Common myeloid progenitor, CD34-positive (primary cell): ENCODE measurements at regions not wholly inside any gene's neighbourhood (a gene's known extent, or its start where the extent isn't known, plus 50 kb on each side); places are given as distances from the start of the nearest gene placed in this dataset.

Experiments used
- CTCF ChIA-PET: fragments of 350-600 bp; sonication (Branson Sonifier 250); formaldehyde crosslinking; loops from one replicate; lab custom pipeline; 2021; ENCODE audit warnings: antibody characterized with exemption; lab: Charles Lee
- POLR2A ChIA-PET: fragments of 350-600 bp; sonication (Branson Sonifier 250); formaldehyde crosslinking; loops from one replicate; lab custom pipeline; 2021; ENCODE audit warnings: antibody characterized with exemption; lab: Charles Lee
- DNase-seq, 3 donors: peaks; one replicate each; pipeline versions ENCODE4 v3.0.0 to v3.0.0-alpha.2; 2013
- H3K27ac ChIP-seq, 2 experiments: 1 replicate in 1 of 2; 2 replicates in 1 of 2; pipeline ENCODE4 v1.7.0; 2013; ENCODE audit warnings: inconsistent platforms in 2 of 2, low read length in 2 of 2, mild to moderate bottlenecking in 2 of 2, low read depth in 1 of 2, moderate library complexity in 1 of 2; ENCODE audit not compliant: severe bottlenecking in 2 of 2, insufficient read depth in 1 of 2, poor library complexity in 1 of 2
- H3K27me3 ChIP-seq, 5 experiments: replicated peaks in 2 of 5; 1 replicate in 3 of 5; 2 replicates in 2 of 5; pipeline versions ENCODE4 v1.6.1 to v1.7.0; 2013; ENCODE audit warnings: low read length in 4 of 5, mild to moderate bottlenecking in 2 of 5, moderate library complexity in 2 of 5, inconsistent platforms in 1 of 5; ENCODE audit not compliant: insufficient read depth in 5 of 5, control insufficient read depth in 4 of 5
- H3K36me3 ChIP-seq, 4 experiments: 1 replicate in 2 of 4; 2 replicates in 2 of 4; pipeline versions ENCODE4 v1.6.1 to v1.7.0; 2013; ENCODE audit warnings: low read length in 3 of 4, control low read depth in 1 of 4, mild to moderate bottlenecking in 1 of 4; ENCODE audit not compliant: control insufficient read depth in 4 of 4, insufficient read depth in 4 of 4
- H3K4me1 ChIP-seq, 4 experiments: 1 replicate in 3 of 4; 2 replicates in 1 of 4; pipeline versions ENCODE4 v1.6.1 to v1.7.1; 2013; ENCODE audit warnings: low read length in 3 of 4, mild to moderate bottlenecking in 3 of 4, control low read depth in 1 of 4, inconsistent platforms in 1 of 4, moderate library complexity in 1 of 4; ENCODE audit not compliant: control insufficient read depth in 4 of 4, insufficient read depth in 4 of 4; ENCODE audit errors: control extremely low read depth in 1 of 4
- H3K4me3 ChIP-seq, 7 experiments: 1 replicate in 4 of 7; 2 replicates in 3 of 7; pipeline versions ENCODE4 v1.5.1 to v1.7.0; 2013; ENCODE audit warnings: mild to moderate bottlenecking in 7 of 7, low read length in 6 of 7, moderate library complexity in 6 of 7, inconsistent platforms in 2 of 7, low read depth in 2 of 7, control low read depth in 1 of 7; ENCODE audit not compliant: insufficient read depth in 4 of 7, control insufficient read depth in 1 of 7; ENCODE audit errors: extremely low read depth in 1 of 7
- H3K9me3 ChIP-seq, 5 experiments: 1 replicate in 4 of 5; 2 replicates in 1 of 5; pipeline versions ENCODE4 v1.6.1 to v1.7.1; 2013; ENCODE audit warnings: low read length in 4 of 5, mild to moderate bottlenecking in 2 of 5, inconsistent platforms in 1 of 5, low read depth in 1 of 5, moderate library complexity in 1 of 5; ENCODE audit not compliant: control insufficient read depth in 4 of 5, insufficient read depth in 2 of 5; ENCODE audit errors: control extremely low read depth in 1 of 5
- WGBS: methylation state at CpG from one replicate; pipeline ENCODE4 v1.1.5; 2013; ENCODE audit not compliant: insufficient coverage; 5-methylcytosine and 5-hydroxymethylcytosine counted together

DNA sequence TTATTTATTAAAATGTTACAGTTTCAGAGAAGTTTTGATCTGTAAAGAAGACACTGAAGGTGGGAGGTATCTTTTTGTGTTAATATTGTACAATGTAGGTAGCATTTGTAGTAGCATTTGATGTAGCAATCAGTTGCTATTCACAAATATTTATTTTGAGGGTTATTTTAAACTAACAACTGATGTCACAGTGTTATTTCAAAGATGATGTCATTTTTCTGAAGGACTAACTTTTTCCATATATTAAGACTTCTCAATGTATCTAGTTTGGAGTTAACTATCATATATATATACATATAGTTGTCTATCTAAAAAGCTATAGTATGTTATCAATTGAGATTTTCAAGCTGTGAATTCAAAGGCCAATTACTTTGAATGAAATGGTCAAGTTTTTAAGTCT lies 1003.3 kb downstream of the DSC3 start:
- Histone ChIP-seq H3K9me3 (peaks cover 0 to 2% (median 0%) of the 10 kb centered on the region in 5 experiments), H3K27ac (no peak overlapping the region), H3K27me3 (no peaks in the 10 kb centered on the region), H3K4me3 (no peak overlapping the region), H3K36me3 (no peaks in the 10 kb centered on the region), H3K4me1 (no peaks in the 10 kb centered on the region)
- POLR2A ChIA-PET: no interaction called here
- DNase-seq: no peak
- CTCF ChIA-PET: no interaction called here

DNA sequence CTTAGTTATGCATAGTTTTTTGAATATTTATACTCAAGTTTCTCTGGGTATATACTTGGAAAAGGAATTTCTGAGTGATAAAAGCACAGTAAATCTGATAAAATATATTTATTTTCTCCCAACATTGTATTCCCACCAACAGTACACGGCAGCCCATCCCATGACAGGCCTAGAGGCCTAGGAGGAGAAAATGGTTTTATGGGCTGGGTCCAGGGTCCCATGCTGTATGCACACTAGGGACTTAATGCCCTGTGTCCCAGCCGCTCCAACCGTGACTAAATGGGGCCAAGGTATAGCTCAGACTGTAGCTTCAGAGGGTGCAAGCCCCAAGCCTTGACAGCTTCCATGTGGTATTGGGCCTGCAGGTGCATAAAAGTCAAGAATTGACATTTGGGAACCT lies 1007.7 kb downstream of the DSC3 start:
- ChIA-PET POLR2A (no interaction called here), CTCF (no interaction called here)
- Histone ChIP-seq H3K36me3 (no peaks in the 10 kb centered on the region), H3K4me3 (no peak overlapping the region), H3K4me1 (no peaks in the 10 kb centered on the region), H3K9me3 (peaks cover 0 to 2% (median 0%) of the 10 kb centered on the region in 5 experiments), H3K27ac (no peak overlapping the region), H3K27me3 (no peaks in the 10 kb centered on the region)
- 64% methylated on average over 2 of the region's 3 CpGs for WGBS
- no peak for DNase-seq

DNA sequence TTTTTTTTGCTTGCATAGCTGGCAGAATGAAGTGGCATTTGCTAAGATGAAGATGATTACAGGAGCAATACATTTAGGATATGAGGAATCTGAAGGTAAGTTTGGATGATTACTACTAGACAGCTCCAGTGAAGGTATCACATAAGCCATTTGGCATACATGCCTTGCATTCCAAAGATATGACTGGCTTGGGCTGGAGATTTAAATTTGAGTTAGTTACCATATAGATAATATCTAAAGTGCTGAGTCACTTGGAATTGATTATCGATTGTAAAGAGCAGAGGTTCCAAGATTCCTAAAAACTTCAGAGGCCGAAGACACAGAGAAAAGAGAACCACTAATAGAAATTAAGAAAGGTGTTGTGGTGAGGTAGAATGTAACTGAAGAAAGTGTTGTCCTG lies 1026.4 kb downstream of the DSC3 start:
- H3K9me3 ChIP-seq: no peaks in the 10 kb centered on the region
- 100% methylated on average over 1 of the region's 2 CpGs for WGBS
- H3K36me3 ChIP-seq: no peaks in the 10 kb centered on the region
- POLR2A ChIA-PET: no interaction called here
- no peaks in the 10 kb centered on the region for H3K27me3 ChIP-seq
- DNase-seq: no peak
- CTCF ChIA-PET: no interaction called here
- H3K4me1 ChIP-seq: no peaks in the 10 kb centered on the region
- H3K27ac ChIP-seq: no peak overlapping the region
- H3K4me3 ChIP-seq: no peak overlapping the region

DNA sequence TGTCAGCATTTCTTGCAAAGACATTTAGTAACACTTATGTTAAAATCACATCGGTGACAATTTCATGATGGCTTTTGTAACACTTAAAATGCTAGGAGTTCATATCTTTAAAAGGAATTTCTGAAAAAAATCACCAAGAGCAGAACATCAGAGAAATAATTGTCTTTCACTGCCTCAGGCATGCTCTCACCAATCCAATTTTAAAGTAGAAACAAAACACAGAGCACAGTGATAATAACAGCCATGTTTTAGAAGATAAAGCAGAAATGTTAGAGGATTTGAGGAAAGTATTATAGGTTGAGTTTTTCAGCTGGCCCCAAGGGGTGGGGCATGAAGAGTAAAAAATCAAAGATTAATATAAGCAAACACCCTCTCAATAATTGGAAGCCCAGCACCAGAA lies 1037.6 kb downstream of the DSC3 start:
- Histone ChIP-seq H3K27me3 (no peaks in the 10 kb centered on the region), H3K4me3 (no peak overlapping the region), H3K36me3 (no peaks in the 10 kb centered on the region), H3K9me3 (no peaks in the 10 kb centered on the region), H3K27ac (no peak overlapping the region), H3K4me1 (no peaks in the 10 kb centered on the region)
- 100% methylated on average over 1 of the region's 1 CpG for WGBS
- POLR2A ChIA-PET: no interaction called here
- no peak for DNase-seq
- CTCF ChIA-PET: no interaction called here

DNA sequence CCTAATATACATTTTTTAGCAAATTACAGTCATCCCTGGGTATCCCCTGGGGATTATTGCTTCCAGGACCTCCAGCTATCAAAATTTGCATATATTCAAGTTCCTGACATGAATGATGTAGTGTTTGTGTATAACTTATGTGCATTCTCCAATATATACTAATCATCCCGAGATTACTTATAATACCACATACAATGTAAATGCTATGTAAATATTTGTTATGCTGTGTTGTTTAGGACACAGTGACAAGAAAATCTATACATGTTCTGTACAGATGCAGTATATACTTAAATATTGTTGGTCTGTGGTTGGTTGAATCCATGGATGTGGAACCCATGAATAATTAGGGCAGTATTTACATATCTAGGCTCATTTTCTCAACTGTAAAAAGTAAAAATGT lies 1060.3 kb downstream of the DSC3 start:
- POLR2A ChIA-PET: no interaction called here
- Histone ChIP-seq H3K4me3 (no peak overlapping the region), H3K9me3 (no peaks in the 10 kb centered on the region), H3K27ac (no peak overlapping the region), H3K36me3 (no peaks in the 10 kb centered on the region), H3K27me3 (no peaks in the 10 kb centered on the region), H3K4me1 (no peaks in the 10 kb centered on the region)
- DNase-seq: no peak
- CTCF ChIA-PET: no interaction called here
- no CpG with 5 or more reads among the region's 1 CpG for WGBS

DNA sequence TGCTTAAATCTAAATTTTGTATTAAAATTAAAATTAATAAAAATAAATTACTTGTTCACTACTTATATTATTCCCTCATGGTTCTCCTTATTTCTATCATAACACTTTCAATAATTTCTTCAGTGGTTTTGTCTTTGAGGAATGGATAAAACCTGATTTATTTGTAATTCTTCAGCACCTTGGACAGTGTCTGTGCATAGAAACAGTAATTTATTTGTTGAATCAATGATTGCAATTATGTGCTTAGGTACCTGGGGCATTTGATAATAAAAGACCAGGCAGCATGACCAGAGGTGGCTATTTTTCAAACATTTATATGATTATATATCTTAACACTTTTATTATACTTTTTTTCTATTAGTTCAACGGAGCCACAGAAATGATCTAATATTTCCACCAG lies 1062.7 kb downstream of the DSC3 start:
- H3K27me3 ChIP-seq: no peaks in the 10 kb centered on the region
- no peak overlapping the region for H3K4me3 ChIP-seq
- CTCF ChIA-PET: no interaction called here
- H3K27ac ChIP-seq: no peak overlapping the region
- DNase-seq: no peak
- no peaks in the 10 kb centered on the region for H3K4me1 ChIP-seq
- H3K9me3 ChIP-seq: no peaks in the 10 kb centered on the region
- POLR2A ChIA-PET: no interaction called here
- WGBS: no CpG with 5 or more reads among the region's 1 CpG
- H3K36me3 ChIP-seq: no peaks in the 10 kb centered on the region

DNA sequence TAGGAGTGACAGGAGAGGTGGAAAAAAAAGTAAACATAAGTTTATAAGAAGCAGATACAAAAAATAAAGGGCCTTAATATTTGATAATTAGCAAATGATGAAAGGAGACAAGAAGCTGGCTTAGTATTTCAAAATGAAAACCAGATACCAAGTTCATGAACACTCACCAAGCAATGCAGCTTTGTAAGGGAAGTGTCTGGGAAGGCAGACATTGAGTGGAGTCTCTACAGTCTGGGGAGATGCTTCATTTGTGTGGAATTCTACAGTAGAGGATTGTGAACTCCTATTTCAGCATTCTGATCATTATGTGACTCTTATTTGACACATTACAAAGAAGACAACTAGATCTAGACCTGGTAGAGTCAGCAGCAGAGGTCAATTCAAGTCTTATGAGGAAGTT lies 1072.7 kb downstream of the DSC3 start:
- POLR2A ChIA-PET: no interaction called here
- CTCF ChIA-PET: no interaction called here
- Histone ChIP-seq H3K36me3 (no peaks in the 10 kb centered on the region), H3K4me3 (no peak overlapping the region), H3K27me3 (no peaks in the 10 kb centered on the region), H3K4me1 (no peaks in the 10 kb centered on the region), H3K9me3 (no peaks in the 10 kb centered on the region), H3K27ac (no peak overlapping the region)
- no peak for DNase-seq

DNA sequence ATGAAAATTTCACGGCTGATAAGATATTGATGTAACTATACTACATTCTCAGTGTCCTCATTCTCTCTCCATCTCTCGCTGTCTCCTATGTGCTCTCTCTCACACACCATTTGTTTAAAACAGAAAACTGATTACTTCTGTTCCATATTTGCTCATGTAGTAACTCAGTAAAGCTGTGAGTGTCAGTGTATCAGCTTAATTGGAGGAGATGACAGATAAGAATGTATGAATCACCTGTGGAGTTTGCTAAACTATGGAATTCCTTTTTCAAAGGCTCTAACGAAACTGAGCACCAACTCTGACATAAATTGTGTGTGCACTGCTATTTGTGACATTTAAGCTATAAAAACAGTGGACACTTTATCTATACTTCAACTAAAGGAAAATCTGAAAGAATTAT lies 1080.0 kb downstream of the DSC3 start:
- Histone ChIP-seq H3K36me3 (no peaks in the 10 kb centered on the region), H3K4me3 (no peak overlapping the region), H3K27ac (no peak overlapping the region), H3K4me1 (no peaks in the 10 kb centered on the region), H3K9me3 (peaks cover 0 to 1% (median 0%) of the 10 kb centered on the region in 5 experiments), H3K27me3 (no peaks in the 10 kb centered on the region)
- WGBS: no CpG with 5 or more reads among the region's 3 CpGs
- ChIA-PET POLR2A (no interaction called here), CTCF (no interaction called here)
- DNase-seq: no peak
